ENCODE measurements at regions not wholly inside any gene's neighbourhood (a gene's known extent, or its start where the extent isn't known, plus 50 kb on each side); places are given as distances from the start of the nearest gene placed in this dataset.

DNA sequence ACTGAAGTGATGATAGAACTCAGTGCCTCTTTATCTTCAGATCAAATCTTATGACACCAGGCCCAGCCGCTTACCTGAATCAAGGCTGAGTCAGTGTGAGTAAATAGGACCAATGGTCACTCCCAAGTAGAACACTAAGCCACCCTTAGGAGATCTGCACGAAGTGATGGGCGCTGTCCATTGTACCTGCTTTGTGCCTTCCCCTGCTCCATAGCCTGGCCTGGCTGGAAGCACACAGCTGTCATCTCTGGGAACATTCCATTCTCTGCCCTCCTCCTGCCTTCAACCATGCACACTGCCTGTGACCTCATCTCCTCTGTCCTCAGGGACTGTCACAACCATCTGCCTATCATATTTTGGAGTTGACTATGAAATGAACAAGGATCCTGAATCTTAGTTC, 279.5 kb upstream of the ASIC2 start:
- H3K4me2 ChIP-seq (ENCODE audit: insufficient read depth, low read length): no peak overlapping the region
- H3K36me3 ChIP-seq (ENCODE audit: control insufficient read depth in 2 of 2, extremely low read depth in 1 of 2, insufficient read depth in 2 of 2, low read length in 2 of 2): no peaks in the 10 kb centered on the region
- dilution Hi-C loops (cut with MboI; ENCODE audit: extremely low pct_ligation_motif_present, low sequenced_read_pairs): no loop called here
- DNase-seq (ENCODE audit: low read depth, low spot score) (no peak), FAIRE-seq (no peak)
- TF ChIP-seq GATA2 (IDR thresholded peaks at IDR 0.05; ENCODE audit: insufficient read depth, insufficient read length, low read depth, low read length): no peak
- TF ChIP-seq, protein P1, sequence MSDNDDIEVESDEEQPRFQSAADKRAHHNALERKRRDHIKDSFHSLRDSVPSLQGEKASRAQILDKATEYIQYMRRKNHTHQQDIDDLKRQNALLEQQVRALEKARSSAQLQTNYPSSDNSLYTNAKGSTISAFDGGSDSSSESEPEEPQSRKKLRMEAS (IDR thresholded peaks at IDR 0.05; ENCODE audit: insufficient read depth, insufficient read length): no peak
- TF ChIP-seq, protein P2, sequence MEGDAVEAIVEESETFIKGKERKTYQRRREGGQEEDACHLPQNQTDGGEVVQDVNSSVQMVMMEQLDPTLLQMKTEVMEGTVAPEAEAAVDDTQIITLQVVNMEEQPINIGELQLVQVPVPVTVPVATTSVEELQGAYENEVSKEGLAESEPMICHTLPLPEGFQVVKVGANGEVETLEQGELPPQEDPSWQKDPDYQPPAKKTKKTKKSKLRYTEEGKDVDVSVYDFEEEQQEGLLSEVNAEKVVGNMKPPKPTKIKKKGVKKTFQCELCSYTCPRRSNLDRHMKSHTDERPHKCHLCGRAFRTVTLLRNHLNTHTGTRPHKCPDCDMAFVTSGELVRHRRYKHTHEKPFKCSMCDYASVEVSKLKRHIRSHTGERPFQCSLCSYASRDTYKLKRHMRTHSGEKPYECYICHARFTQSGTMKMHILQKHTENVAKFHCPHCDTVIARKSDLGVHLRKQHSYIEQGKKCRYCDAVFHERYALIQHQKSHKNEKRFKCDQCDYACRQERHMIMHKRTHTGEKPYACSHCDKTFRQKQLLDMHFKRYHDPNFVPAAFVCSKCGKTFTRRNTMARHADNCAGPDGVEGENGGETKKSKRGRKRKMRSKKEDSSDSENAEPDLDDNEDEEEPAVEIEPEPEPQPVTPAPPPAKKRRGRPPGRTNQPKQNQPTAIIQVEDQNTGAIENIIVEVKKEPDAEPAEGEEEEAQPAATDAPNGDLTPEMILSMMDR (IDR thresholded peaks at IDR 0.05; ENCODE audit: extremely low read depth in 1 of 2, insufficient read depth in 1 of 2, low read depth in 1 of 2, low read length in 2 of 2): no peak
- TF ChIP-seq EZH2 (IDR thresholded peaks at IDR 0.05; ENCODE audit: borderline replicate concordance, low read depth, low read length, severe bottlenecking): no peak
- no peak for TF ChIP-seq POLR2AphosphoS5 (IDR thresholded peaks at IDR 0.05; ENCODE audit: insufficient read depth, low read depth, low read length)
- no peak for TF ChIP-seq POLR2A (IDR thresholded peaks at IDR 0.05; ENCODE audit: low read depth, low read length)
- TF ChIP-seq FOS (IDR thresholded peaks at IDR 0.05; ENCODE audit: borderline replicate concordance, insufficient read depth, low read length): no peak
- TF ChIP-seq MYC (IDR thresholded peaks at IDR 0.05; ENCODE audit: low read depth, low read length): no peak
- TF ChIP-seq JUN (IDR thresholded peaks at IDR 0.05; ENCODE audit: borderline replicate concordance, insufficient read depth, insufficient read length, low read depth): no peak
- H3K79me2 ChIP-seq (ENCODE audit: control insufficient read depth, insufficient read depth, low read length): no peaks in the 10 kb centered on the region
- H3K9me3 ChIP-seq (replicated peaks; ENCODE audit: control insufficient read depth, insufficient read depth, low read length): peaks cover 5% of the 10 kb centered on the region
- no peak overlapping the region for H3K9ac ChIP-seq (replicated peaks; ENCODE audit: extremely low read depth, insufficient read depth, low read length)
- no peaks in the 10 kb centered on the region for H3K27me3 ChIP-seq (ENCODE audit: control insufficient read depth in 2 of 2, insufficient read depth in 2 of 2, low read length in 2 of 2)
- no peak overlapping the region for H2AFZ ChIP-seq (ENCODE audit: low read depth, low read length)
- H3K4me1 ChIP-seq (ENCODE audit: control insufficient read depth, extremely low read depth, insufficient read depth, low read length): no peaks in the 10 kb centered on the region
- no peaks in the 10 kb centered on the region for H4K20me1 ChIP-seq (replicated peaks; ENCODE audit: control insufficient read depth, extremely low read depth, insufficient read depth, low read length)
- H3K9me1 ChIP-seq (replicated peaks; ENCODE audit: control insufficient read depth, extremely low read depth, insufficient read depth, low read length): no peaks in the 10 kb centered on the region
- intact Hi-C loops (cut with micrococcal nuclease): no loop called here
- ChIA-PET CTCF (no interaction called here), POLR2A (no interaction called here)
- H3K4me3 ChIP-seq (replicated peaks in 1 of 3; ENCODE audit: insufficient read depth in 1 of 3, low read depth in 1 of 3, low read length in 3 of 3): no peak overlapping the region
- no TSS peak for BruUV-seq (replicated peaks)
- no peak overlapping the region for H3K27ac ChIP-seq (ENCODE audit: insufficient read depth, low read depth, low read length)

All from endothelial cell of umbilical vein (primary cell).